ENCODE measurements at regions not wholly inside any gene's neighbourhood (a gene's known extent, or its start where the extent isn't known, plus 50 kb on each side); places are given as distances from the start of the nearest gene placed in this dataset.

GRCh38 chr3:35223632-35224394 is 415.5 kb upstream of the ARPP21 start:
- WGBS (ENCODE audit: insufficient coverage): 100% methylated on average over 1 of the region's 1 CpG

More at GRCh38 chr3:35223632-35224394, 415.5 kb upstream of the ARPP21 start:
- no peak overlapping the region for H3K27ac Mint-ChIP-seq
- Histone ChIP-seq H3K4me2 (replicated peaks; ENCODE audit: low read depth, low read length, poor library complexity, severe bottlenecking) (no peak overlapping the region), H3K9ac (ENCODE audit: low read length) (no peak overlapping the region), H3K9me3 (ENCODE audit: control extremely low read depth in 1 of 3, control insufficient read depth in 2 of 3, insufficient read depth in 1 of 3, low read length in 2 of 3) (peaks cover 0 to 5% (median 0%) of the 10 kb centered on the region in 3 donors), H4K20me1 (ENCODE audit: control insufficient read depth, insufficient read depth, low read length, poor library complexity, severe bottlenecking) (no peaks in the 10 kb centered on the region), H3K27ac (ENCODE audit: low read length in 2 of 2) (no peak overlapping the region), H2AFZ (ENCODE audit: insufficient read depth, low read depth, low read length, poor library complexity, severe bottlenecking) (no peak overlapping the region), H3K27me3 (replicated peaks in 1 of 4; ENCODE audit: control extremely low read depth in 1 of 4, control insufficient read depth in 3 of 4, insufficient read depth in 4 of 4, low read length in 3 of 4) (no peaks in the 10 kb centered on the region), H3K79me2 (ENCODE audit: control insufficient read depth, insufficient read depth, low read length) (no peaks in the 10 kb centered on the region), H3K4me1 (ENCODE audit: control insufficient read depth in 2 of 2, insufficient read depth in 2 of 2, low read length in 2 of 2) (no peaks in the 10 kb centered on the region), H3K4me3 (ENCODE audit: control extremely low read depth in 1 of 5, extremely low read depth in 1 of 5, insufficient read depth in 1 of 5, low read depth in 2 of 5, low read length in 4 of 5) (no peak overlapping the region), H3K36me3 (replicated peaks in 1 of 2; ENCODE audit: control extremely low read depth in 1 of 2, control insufficient read depth in 1 of 2, extremely low read depth in 1 of 2, insufficient read depth in 2 of 2, low read length in 1 of 2) (no peaks in the 10 kb centered on the region)
- no peaks in the 10 kb centered on the region for H3K9me3 Mint-ChIP-seq (ENCODE audit: insufficient read depth)
- POLR2A ChIA-PET: no interaction called here
- no peak for ATAC-seq (ENCODE audit: low read depth)
- intact Hi-C loops (cut with micrococcal nuclease): no loop called here
- no peak for TF ChIP-seq EZH2 (IDR thresholded peaks at IDR 0.05; ENCODE audit: borderline replicate concordance, insufficient read depth, low read depth, low read length, poor library complexity, severe bottlenecking)
- TF ChIP-seq CTCF (IDR thresholded peaks at IDR 0.05): no peak
- DNase-seq: no peak
- no peak overlapping the region for H3K4me3 Mint-ChIP-seq
- H3K4me1 Mint-ChIP-seq: no peaks in the 10 kb centered on the region
- no peaks in the 10 kb centered on the region for H3K27me3 Mint-ChIP-seq
- CTCF ChIA-PET: no interaction called here
